Esophagus muscularis mucosa (tissue), 4 donors: ENCODE measurements at regions not wholly inside any gene's neighbourhood (a gene's known extent, or its start where the extent isn't known, plus 50 kb on each side); places are given as distances from the start of the nearest gene placed in this dataset.
A peak's percentile ranks its signal among the peaks of the same experiment; 100 is the strongest.

Experiments used
- DNase-seq: peaks from one replicate; pipeline ENCODE4 v3.0.0-alpha.2; 2017; ENCODE audit errors: extremely low spot score
- H3K27ac ChIP-seq, 4 donors: fragments of 200-600 bp; sonication (generic); replicated peaks in 1 of 4; 1 replicate in 3 of 4; 2 replicates in 1 of 4; pipeline ENCODE4 v1.5.1; 2016 to 2019; ENCODE audit warnings: mild to moderate bottlenecking in 1 of 4
- H3K27me3 ChIP-seq, 4 donors: fragments of 200-600 bp; sonication (generic); one replicate each; pipeline versions ENCODE4 v1.5.1 to v1.6.0; 2016 to 2019
- H3K36me3 ChIP-seq, 4 donors: fragments of 200-600 bp; sonication (generic); one replicate each; pipeline ENCODE4 v1.5.1; 2016 to 2019
- H3K4me1 ChIP-seq, 4 donors: fragments of 200-600 bp; sonication (generic); one replicate each; pipeline ENCODE4 v1.5.1; 2016 to 2019
- H3K4me3 ChIP-seq, 4 donors: fragments of 200-600 bp; sonication (generic); 1 replicate in 2 of 4; 2 replicates in 2 of 4; pipeline ENCODE4 v1.5.1; 2016 to 2019; ENCODE audit warnings: mild to moderate bottlenecking in 4 of 4, moderate library complexity in 1 of 4
- H3K9me3 ChIP-seq, 4 donors: fragments of 200-600 bp; sonication (generic); 1 replicate in 3 of 4; 2 replicates in 1 of 4; pipeline ENCODE4 v1.5.1; 2016 to 2019
- CTCF ChIP-seq, 3 experiments: fragments of 200-600 bp in 2 of 3; fragments of 450-650 bp in 1 of 3; sonication (generic) in 2 of 3; IDR thresholded peaks; one replicate each; pipeline ENCODE4 v1.5.1; 2017 to 2019; ENCODE audit warnings: antibody characterized with exemption in 3 of 3, mild to moderate bottlenecking in 2 of 3, moderate library complexity in 1 of 3
- EP300 ChIP-seq: sonication (generic); formaldehyde crosslinking; IDR thresholded peaks from one replicate; pipeline ENCODE4 v1.6.1; 2017; ENCODE audit warnings: antibody characterized with exemption
- POLR2A ChIP-seq: fragments of 450-650 bp; IDR thresholded peaks from one replicate; pipeline ENCODE4 v1.6.1; 2017; ENCODE audit warnings: antibody characterized with exemption, moderate library complexity, mild to moderate bottlenecking, low read depth
- POLR2AphosphoS5 ChIP-seq, 2 donors: sonication (generic); formaldehyde crosslinking; IDR thresholded peaks; one replicate each; pipeline ENCODE4 v1.6.1; 2017; ENCODE audit warnings: antibody characterized with exemption in 2 of 2
- WGBS: methylation state at CpG from one replicate; pipeline ENCODE4 v1.1.5; 2018; 5-methylcytosine and 5-hydroxymethylcytosine counted together
- intact Hi-C: fragments of 100-400 bp; cut with DNase I; formaldehyde crosslinking; loops from one replicate; pipeline ENCODE4 v1.15.1; 2023

GRCh38 chr6:44558832-44559251 lies 171.3 kb downstream of the CDC5L start:
- no peak for DNase-seq
- Histone ChIP-seq H3K4me1 (peaks cover 33 to 46% (median 40%) of the 10 kb centered on the region in 4 donors), H3K27ac (peak overlapping the region; percentile 18 to 56 (median 46)), H3K27me3 (peaks cover 0 to 10% (median 3%) of the 10 kb centered on the region in 4 donors), H3K4me3 (no peak overlapping the region), H3K36me3 (no peaks in the 10 kb centered on the region), H3K9me3 (no peaks in the 10 kb centered on the region)
- intact Hi-C loops = no loop called here
- WGBS = 29% methylated on average over 2 of the region's 2 CpGs
- TF ChIP-seq POLR2A (no peak), EP300 (peak; percentile 57), CTCF (IDR thresholded peaks at IDR 0.05) (no peak), POLR2AphosphoS5 (IDR thresholded peaks at IDR 0.05) (peak; percentile 22 to 61)

GRCh38 chr6:44559486-44560270 lies 172.2 kb downstream of the CDC5L start:
- Histone ChIP-seq H3K4me3 (no peak overlapping the region), H3K36me3 (no peaks in the 10 kb centered on the region), H3K27ac (peak overlapping the region; percentile 18 to 56 (median 46)), H3K27me3 (peaks cover 0 to 10% (median 3%) of the 10 kb centered on the region in 4 donors), H3K9me3 (no peaks in the 10 kb centered on the region), H3K4me1 (peaks cover 33 to 46% (median 40%) of the 10 kb centered on the region in 4 donors)
- 97% methylated on average over 11 of the region's 13 CpGs for WGBS
- intact Hi-C loops = no loop called here
- no peak for DNase-seq
- TF ChIP-seq POLR2AphosphoS5 (IDR thresholded peaks at IDR 0.05) (no peak), CTCF (IDR thresholded peaks at IDR 0.05) (no peak), EP300 (no peak), POLR2A (no peak)

GRCh38 chr6:44560458-44561059 lies 173.1 kb downstream of the CDC5L start:
- H3K27me3 ChIP-seq = peaks cover 0 to 10% (median 3%) of the 10 kb centered on the region in 4 donors
- H3K9me3 ChIP-seq = no peaks in the 10 kb centered on the region
- TF ChIP-seq CTCF (IDR thresholded peaks at IDR 0.05) (no peak), EP300 (no peak), POLR2AphosphoS5 (IDR thresholded peaks at IDR 0.05) (no peak), POLR2A (no peak)
- no peaks in the 10 kb centered on the region for H3K36me3 ChIP-seq
- H3K4me3 ChIP-seq = no peak overlapping the region
- H3K4me1 ChIP-seq = peaks cover 33 to 46% (median 40%) of the 10 kb centered on the region in 4 donors
- DNase-seq = no peak
- WGBS = 70% methylated on average over 9 of the region's 12 CpGs
- intact Hi-C loops = no loop called here
- H3K27ac ChIP-seq = no peak overlapping the region

- intact Hi-C loops = no loop called here
- peaks cover 33 to 46% (median 40%) of the 10 kb centered on the region in 4 donors for H3K4me1 ChIP-seq
- H3K36me3 ChIP-seq = no peaks in the 10 kb centered on the region
- peak overlapping the region in 3 of 4 donors; percentile 3 to 30 (median 25) for H3K4me3 ChIP-seq
- TF ChIP-seq EP300 (no peak), CTCF (IDR thresholded peaks at IDR 0.05) (no peak), POLR2AphosphoS5 (IDR thresholded peaks at IDR 0.05) (no peak), POLR2A (no peak)
- H3K27me3 ChIP-seq = peaks cover 0 to 10% (median 3%) of the 10 kb centered on the region in 4 donors
- DNase-seq = no peak
- WGBS = 16% methylated on average over 14 of the region's 25 CpGs
- no peak overlapping the region for H3K27ac ChIP-seq
- H3K9me3 ChIP-seq = no peaks in the 10 kb centered on the region
Observed at GRCh38 chr6:44561060-44561623, 173.6 kb downstream of the CDC5L start.
